Activated gamma-delta T cell treated with Interleukin-2 at 50 U/mL for 16 hours (primary cell): ENCODE measurements at regions not wholly inside any gene's neighbourhood (a gene's known extent, or its start where the extent isn't known, plus 50 kb on each side); places are given as distances from the start of the nearest gene placed in this dataset.

Experiments used
- DNase-seq: peaks from one replicate; pipeline ENCODE4 v3.0.0-alpha.2; 2020

GRCh38 chr10:44787480-44788075 is 123.6 kb upstream of the TMEM72 start:
- DNase-seq, result no peak

- DNase-seq, result no peak
Measured at GRCh38 chr10:44788147-44789129, 122.7 kb upstream of the TMEM72 start.

GRCh38 chr10:44792119-44792775 is 118.9 kb upstream of the TMEM72 start:
- no peak for DNase-seq

GRCh38 chr10:44799966-44800365 is 111.2 kb upstream of the TMEM72 start:
- DNase-seq, result no peak

DNA sequence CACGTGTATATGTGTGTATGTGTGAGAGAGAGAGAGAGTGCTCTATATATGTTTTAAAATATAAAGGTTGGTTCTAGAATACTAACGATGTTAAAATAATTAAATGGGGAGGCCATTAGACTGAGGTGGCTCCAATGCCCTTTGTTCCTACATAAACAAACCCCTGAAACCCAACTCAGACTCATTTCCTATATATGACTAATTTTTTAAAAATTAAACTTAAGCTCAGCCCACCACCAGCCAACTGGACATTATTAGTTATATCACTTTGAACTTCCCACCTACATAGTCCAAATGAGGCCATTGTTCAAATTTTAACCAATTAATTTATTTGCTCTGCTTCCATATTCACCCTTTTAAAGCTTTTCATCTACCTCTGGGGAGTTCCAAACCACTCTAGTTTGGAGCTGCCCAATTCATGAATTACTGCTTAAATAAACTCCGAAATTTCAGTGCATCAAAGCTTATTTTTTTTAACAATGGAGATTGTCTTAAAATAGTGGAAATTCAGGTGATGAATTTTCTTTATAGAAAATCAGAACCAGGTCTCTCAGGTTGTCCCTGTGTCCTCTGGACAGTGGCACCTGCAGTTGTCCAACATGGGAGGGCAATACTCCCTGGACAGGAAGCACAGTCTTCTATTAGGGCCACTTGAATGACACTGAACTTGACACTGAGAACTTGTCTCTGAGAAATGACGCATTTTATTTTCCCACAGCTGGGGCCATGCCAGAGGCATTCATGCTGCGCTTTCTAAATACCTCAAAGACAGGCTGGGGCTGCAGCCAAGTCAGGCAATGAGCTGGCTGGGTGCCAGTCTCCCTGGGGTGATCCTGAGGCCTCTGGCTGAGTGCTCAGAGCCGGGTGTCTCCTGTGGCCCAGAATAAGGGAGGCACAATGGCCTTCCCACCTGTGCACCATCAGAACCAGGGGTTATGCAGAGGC is 109.5 kb upstream of the TMEM72 start:
- no peak for DNase-seq

DNA sequence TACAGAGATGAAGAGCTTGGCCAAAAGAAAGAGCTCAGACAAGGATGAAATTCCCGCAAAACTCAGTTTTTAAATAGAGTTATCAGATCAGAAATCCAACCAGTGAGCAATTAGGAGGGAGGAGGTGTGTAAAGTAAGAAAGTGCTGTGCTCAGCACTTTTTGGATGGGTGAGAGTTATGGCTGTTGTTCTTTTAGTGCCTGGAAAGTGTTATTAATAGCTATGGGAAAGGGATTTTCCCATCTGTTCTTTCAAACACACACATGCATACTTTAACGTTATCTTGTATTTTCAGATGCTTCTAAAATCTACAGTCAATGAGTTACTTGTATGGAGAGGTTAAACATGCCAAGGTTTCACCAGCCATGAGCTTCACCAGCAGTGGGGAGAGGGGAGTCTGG is 107.3 kb upstream of the TMEM72 start:
- DNase-seq, result no peak

DNA sequence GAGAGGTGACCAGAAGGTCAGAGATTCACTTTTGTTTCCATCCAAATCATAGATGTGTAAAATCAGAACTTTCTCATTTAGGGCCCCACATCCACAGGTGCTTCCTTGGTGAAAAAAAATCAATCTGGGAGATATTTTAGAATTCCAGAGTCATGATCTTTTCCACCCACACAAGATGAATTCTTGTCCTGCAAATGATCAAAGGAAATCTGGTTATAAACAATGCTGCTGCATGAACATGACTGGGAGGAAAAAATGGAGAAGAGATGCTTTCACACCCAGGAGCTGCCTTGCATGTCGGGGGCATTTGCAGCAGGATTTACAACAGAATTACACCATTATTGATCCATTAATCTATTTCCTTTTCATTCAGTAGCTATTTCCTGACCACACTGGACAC is 106.5 kb upstream of the TMEM72 start:
- no peak for DNase-seq

- DNase-seq, result no peak
Measured at GRCh38 chr10:44805466-44806210, 105.5 kb upstream of the TMEM72 start.

DNA sequence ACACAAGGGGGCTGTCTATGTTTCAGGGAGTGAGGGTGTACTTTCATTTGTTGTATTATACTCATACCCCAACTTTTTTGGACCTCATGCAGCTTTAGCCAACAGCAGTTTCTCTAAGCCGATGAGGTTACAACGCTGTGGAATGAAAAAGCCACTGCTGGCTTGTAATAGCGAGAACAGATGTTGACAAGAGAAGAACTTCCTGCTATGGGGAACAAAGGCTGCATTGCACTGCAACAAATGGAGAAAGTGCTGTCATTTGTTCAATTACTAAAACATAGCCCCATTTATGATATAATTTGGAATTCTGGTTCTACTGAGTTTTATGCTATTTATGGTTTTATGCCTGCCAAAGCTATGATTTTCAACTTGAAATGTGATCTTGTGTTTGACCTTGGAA is 104.2 kb upstream of the TMEM72 start:
- no peak for DNase-seq

DNA sequence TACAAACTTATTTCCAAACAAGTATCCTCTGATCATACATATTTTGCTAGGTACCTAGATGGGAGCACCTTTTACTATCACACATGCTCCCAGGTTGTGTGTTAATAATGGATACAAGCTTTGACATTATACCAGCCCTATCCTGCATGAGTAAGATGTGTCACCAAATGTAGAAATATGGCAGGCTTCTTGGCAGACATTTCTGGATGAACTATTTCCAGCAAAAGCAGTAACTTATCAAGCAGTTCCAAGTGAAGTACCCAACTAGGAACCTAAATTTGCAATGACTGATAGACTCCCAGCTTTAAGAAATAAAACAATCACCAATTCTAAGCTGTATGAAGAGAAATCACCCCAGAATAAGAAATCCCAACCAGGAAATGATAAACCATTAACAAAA is 103.7 kb upstream of the TMEM72 start:
- DNase-seq, result no peak

GRCh38 chr10:44809647-44810046 is 101.5 kb upstream of the TMEM72 start:
- DNase-seq, result no peak

DNA sequence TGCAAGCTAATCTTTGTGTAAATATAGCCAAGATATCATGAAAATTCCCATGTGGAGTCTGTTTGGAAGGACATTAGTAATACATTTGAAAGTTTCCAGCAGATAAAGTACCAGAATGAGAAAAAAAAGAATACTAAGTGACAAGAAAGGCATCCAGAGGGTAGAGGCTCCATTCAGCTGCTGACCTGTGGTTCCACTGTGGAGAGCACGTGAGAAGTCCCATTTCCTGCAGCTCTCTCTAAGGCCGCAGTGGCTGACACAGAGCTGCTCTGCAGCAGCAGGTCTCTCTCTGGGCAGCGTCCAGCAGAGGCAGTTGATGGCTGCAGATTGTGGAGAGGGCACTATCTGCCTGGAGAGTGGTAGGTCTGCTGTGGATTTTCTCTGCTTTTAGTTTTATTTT is 100.1 kb upstream of the TMEM72 start:
- no peak for DNase-seq

GRCh38 chr10:44813201-44813600 is 97.9 kb upstream of the TMEM72 start:
- DNase-seq, result no peak

DNA sequence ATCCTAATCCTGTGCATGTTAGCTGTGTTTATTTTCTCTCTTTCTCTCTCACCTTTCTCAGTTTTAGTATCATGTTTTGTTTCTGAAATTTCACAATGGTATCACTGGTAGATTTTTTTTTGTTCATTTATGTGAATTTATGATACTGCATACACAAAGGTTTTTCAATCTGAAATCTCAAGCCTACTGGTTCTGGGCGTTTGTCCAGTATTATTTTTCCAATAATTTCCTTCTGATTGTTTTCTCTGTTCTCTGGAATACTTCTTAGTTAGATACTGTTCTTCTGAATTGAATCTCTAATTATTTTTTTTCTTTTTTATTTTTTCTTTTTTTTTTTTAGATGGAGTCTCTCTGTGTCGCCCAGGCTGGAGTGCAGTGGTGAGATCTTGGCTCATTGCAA is 96.2 kb upstream of the TMEM72 start:
- no peak for DNase-seq

DNA sequence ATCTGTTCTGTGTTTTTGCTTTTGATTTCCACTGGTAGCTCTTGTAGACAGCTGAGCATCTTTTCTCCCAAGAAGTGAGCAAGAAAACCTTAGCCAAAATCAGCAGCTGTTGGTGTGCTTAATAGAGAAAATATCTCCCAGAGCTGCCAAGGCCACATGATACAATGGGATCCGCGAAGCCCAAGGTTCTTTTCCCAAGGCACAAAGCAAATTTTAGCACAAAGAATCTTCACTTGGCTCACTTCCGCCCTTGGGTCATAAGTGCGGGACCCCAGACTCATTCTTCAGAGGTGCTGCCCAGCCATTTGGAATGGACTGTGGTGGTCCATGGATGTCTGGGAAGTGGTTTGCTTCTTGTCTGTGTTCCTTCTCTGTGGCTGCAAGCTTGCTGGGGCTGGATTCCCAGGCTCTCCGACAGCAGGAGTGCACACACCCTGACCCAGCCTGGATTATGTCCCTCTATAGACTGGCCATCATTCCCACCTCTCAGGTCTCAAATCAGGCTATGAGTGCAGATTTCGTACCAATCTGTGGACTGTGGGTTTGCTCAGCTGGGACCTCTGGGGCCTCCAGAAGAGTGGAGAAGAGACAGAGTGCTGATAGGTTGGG is 93.0 kb upstream of the TMEM72 start:
- no peak for DNase-seq

DNA sequence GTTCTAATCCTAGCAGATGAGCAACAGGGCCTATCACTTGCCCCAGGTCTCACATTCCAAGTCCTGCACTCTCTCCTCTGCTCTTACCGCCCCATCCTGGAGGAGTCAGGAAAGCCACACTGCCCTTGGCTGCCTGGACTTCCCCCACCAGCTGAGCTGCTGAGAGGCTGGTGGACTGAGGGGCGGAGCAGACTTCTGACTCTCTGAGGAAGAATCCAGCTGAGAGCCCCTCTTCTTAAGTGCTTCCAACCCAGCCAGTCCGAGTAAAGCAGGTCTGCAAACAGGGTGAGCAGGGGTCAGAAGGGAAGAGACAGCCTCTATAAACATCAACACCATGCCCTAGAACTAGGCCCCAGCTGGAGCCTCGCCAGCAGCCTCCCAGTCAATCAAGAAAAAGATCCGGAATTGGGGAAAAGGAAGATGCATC is 92.4 kb upstream of the TMEM72 start:
- DNase-seq, result no peak

GRCh38 chr10:44820094-44820493 is 91.0 kb upstream of the TMEM72 start:
- DNase-seq, result no peak

- DNase-seq, result no peak
Measured at GRCh38 chr10:44821290-44821689, 89.8 kb upstream of the TMEM72 start.

DNA sequence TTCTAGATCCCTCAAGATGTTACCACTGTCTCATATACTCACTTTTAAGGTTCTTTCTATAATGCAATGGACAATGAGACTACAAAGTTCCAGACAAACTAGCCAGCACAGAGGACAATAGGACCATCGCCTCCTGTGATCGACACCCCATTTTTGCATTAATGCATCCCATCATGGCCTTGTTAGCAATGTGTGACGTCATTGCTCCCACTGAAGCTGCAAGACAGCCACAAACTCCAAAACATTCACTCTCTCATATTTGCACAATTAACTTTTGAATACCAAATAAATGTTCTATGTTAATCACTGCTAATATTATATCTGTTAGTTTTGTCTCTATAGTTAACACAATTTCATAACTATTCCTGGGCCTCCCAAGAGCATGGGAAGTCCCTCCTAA is 88.8 kb upstream of the TMEM72 start:
- no peak for DNase-seq

GRCh38 chr10:44822966-44823365 is 88.2 kb upstream of the TMEM72 start:
- DNase-seq, result no peak

DNA sequence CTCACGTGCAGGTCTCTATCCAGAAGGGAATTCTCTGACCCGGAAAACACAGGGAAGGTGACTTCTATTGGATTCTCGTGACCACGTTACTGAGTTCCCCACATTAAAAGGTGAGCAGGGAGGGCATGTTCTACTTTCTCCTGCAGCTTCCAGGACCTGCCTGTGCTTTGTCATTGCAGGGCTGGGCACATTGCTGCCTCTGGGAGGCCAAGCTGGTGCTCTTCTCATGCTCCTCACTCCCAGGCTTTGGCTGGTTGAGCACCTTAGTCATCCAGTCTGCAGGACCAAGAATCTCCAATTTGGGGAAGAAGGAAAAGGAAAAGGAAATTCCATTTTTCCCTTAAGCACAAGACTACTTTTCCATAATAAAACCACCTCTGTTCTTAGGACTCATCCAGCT is 86.5 kb upstream of the TMEM72 start:
- DNase-seq, result no peak
